Calu3 (cell line): ENCODE measurements at regions not wholly inside any gene's neighbourhood (a gene's known extent, or its start where the extent isn't known, plus 50 kb on each side); places are given as distances from the start of the nearest gene placed in this dataset.

Experiments
- BruUV-seq: library from RNA; stranded (reverse); fragments of 400-500 nt; replicated peaks from 2 replicates; lab custom pipeline; 2021; lab: Mats Ljungman, UMichigan
- CTCF ChIA-PET: fragments of 300-600 bp; sonication (Branson Sonifier 250); formaldehyde crosslinking; loops from one replicate; lab custom pipeline; 2022; ENCODE audit warnings: antibody characterized with exemption; lab: Charles Lee
- DNase-seq: peaks from one replicate; pipeline ENCODE4 v3.0.0; 2022
- H3K27ac Mint-ChIP-seq: one replicate; pipeline ENCODE4 v1.8.0; 2022; ENCODE audit warnings: mixed read lengths; ENCODE audit not compliant: unreplicated experiment
- H3K27me3 Mint-ChIP-seq: one replicate; pipeline ENCODE4 v1.8.0; 2022; ENCODE audit warnings: mixed read lengths; ENCODE audit not compliant: unreplicated experiment
- H3K36me3 Mint-ChIP-seq: one replicate; pipeline ENCODE4 v1.8.0; 2022; ENCODE audit warnings: mild to moderate bottlenecking, moderate library complexity, mixed read lengths; ENCODE audit not compliant: insufficient read depth, unreplicated experiment
- H3K4me1 Mint-ChIP-seq: one replicate; pipeline ENCODE4 v1.8.0; 2022; ENCODE audit warnings: mild to moderate bottlenecking, low read depth, mixed read lengths; ENCODE audit not compliant: unreplicated experiment
- H3K4me3 Mint-ChIP-seq: one replicate; pipeline ENCODE4 v1.8.0; 2022; ENCODE audit warnings: mild to moderate bottlenecking, low read depth, moderate library complexity, mixed read lengths; ENCODE audit not compliant: unreplicated experiment
- H3K9me3 Mint-ChIP-seq: one replicate; pipeline ENCODE4 v1.8.0; 2022; ENCODE audit warnings: low read depth, mixed read lengths; ENCODE audit not compliant: unreplicated experiment
- CTCF ChIP-seq: fragments of 200-600 bp; IDR thresholded peaks from one replicate; pipeline ENCODE4 v1.8.0; 2022; ENCODE audit warnings: antibody characterized with exemption; ENCODE audit not compliant: unreplicated experiment
- intact Hi-C: fragments of 100-400 bp; cut with micrococcal nuclease; formaldehyde crosslinking; loops from one replicate; pipeline ENCODE4 v1.10.0; 2022; ENCODE audit not compliant: unreplicated experiment

GRCh38 chr7:22596763-22597400, 96.9 kb upstream of the STEAP1B start:
- H3K4me1 Mint-ChIP-seq, result peaks cover 15% of the 10 kb centered on the region
- TF ChIP-seq CTCF, result no peak
- no peak overlapping the region for H3K27ac Mint-ChIP-seq
- no TSS peak for BruUV-seq
- H3K9me3 Mint-ChIP-seq, result peaks cover 7% of the 10 kb centered on the region
- intact Hi-C loops, result no loop called here
- no peaks in the 10 kb centered on the region for H3K36me3 Mint-ChIP-seq
- H3K4me3 Mint-ChIP-seq, result no peak overlapping the region
- CTCF ChIA-PET, result no interaction called here
- DNase-seq, result no peak
- H3K27me3 Mint-ChIP-seq, result no peaks in the 10 kb centered on the region

- intact Hi-C loops, result no loop called here
- Mint-ChIP-seq H3K4me1 (peaks cover 22% of the 10 kb centered on the region), H3K36me3 (no peaks in the 10 kb centered on the region), H3K4me3 (no peak overlapping the region), H3K27ac (no peak overlapping the region), H3K27me3 (no peaks in the 10 kb centered on the region), H3K9me3 (peaks cover 9% of the 10 kb centered on the region)
- TF ChIP-seq CTCF, result no peak
- no peak for DNase-seq
- CTCF ChIA-PET, result no interaction called here
- BruUV-seq, result no TSS peak
These were observed 94.0 kb upstream of the STEAP1B start for GRCh38 chr7:22594020-22594419.

GRCh38 chr7:22591271-22591670, 91.3 kb upstream of the STEAP1B start:
- Mint-ChIP-seq H3K27ac (no peak overlapping the region), H3K27me3 (no peaks in the 10 kb centered on the region), H3K36me3 (peaks cover 13% of the 10 kb centered on the region), H3K4me3 (no peak overlapping the region), H3K4me1 (peaks cover 49% of the 10 kb centered on the region), H3K9me3 (peaks cover 9% of the 10 kb centered on the region)
- intact Hi-C loops, result no loop called here
- no peak for TF ChIP-seq CTCF
- no peak for DNase-seq
- BruUV-seq, result no TSS peak
- CTCF ChIA-PET, result no interaction called here

- CTCF ChIA-PET, result interaction anchor here (0.7 to 6.7 kb wide), 2 partner anchors 62 to 138 kb away, joined by 4 to 60 read pairs; partner anchors contain the start of gene IL6
- Mint-ChIP-seq H3K27me3 (no peaks in the 10 kb centered on the region), H3K9me3 (peaks cover 9% of the 10 kb centered on the region), H3K4me1 (peaks cover 54% of the 10 kb centered on the region), H3K4me3 (no peak overlapping the region), H3K27ac (peak overlapping the region; percentile 93), H3K36me3 (peaks cover 15% of the 10 kb centered on the region)
- DNase-seq, result no peak
- intact Hi-C loops, result loop anchor here (5.0 kb wide), 1 partner anchor 58 kb away; no protein-coding TSS in a partner anchor
- no TSS peak for BruUV-seq
- TF ChIP-seq CTCF, result no peak
These were observed 89.7 kb upstream of the STEAP1B start for GRCh38 chr7:22589641-22590201.
